ENCODE measurements at regions not wholly inside any gene's neighbourhood (a gene's known extent, or its start where the extent isn't known, plus 50 kb on each side); places are given as distances from the start of the nearest gene placed in this dataset.

DNA sequence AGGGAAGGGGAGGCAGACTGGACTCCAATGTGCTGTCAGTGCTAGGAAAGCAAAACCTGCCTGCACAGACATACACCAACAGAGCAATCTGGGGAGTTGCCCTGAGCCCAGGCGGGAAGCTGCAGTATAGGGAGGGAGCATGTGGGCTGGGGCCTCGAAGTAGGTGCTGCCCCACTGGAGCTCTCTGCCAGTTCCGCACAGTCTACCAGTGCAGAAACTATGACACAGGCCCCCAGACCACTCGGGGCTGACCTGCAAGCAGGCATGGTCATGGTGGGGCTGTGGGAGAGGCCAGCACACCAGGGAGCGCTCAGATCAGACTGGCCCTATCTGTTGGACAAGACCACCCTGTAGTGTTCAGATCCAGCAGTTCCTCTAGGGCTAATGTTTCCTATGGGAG, 344.1 kb upstream of the TRAM1L1 start:
- Histone ChIP-seq H3K4me1 (ENCODE audit: control insufficient read depth in 1 of 2, insufficient read depth in 2 of 2, low read length in 2 of 2) (no peaks in the 10 kb centered on the region), H3K79me2 (ENCODE audit: insufficient read depth, low read length) (no peaks in the 10 kb centered on the region), H3K9me3 (ENCODE audit: control insufficient read depth in 1 of 2, insufficient read depth in 1 of 2, low read depth in 1 of 2, low read length in 2 of 2) (no peaks in the 10 kb centered on the region), H3K27ac (ENCODE audit: low read depth, low read length) (no peak overlapping the region), H3K27me3 (ENCODE audit: insufficient read depth, low read length) (no peaks in the 10 kb centered on the region), H3K9ac (ENCODE audit: low read length) (no peak overlapping the region), H4K20me1 (ENCODE audit: insufficient read depth) (no peaks in the 10 kb centered on the region), H3K4me2 (ENCODE audit: low read length) (no peak overlapping the region), H3K4me3 (replicated peaks in 1 of 2; ENCODE audit: low read depth in 1 of 2, low read length in 2 of 2) (no peak overlapping the region), H3K36me3 (ENCODE audit: control insufficient read depth in 1 of 2, insufficient read depth in 2 of 2, low read length in 2 of 2) (no peaks in the 10 kb centered on the region), H2AFZ (ENCODE audit: low read depth, low read length, poor library complexity, severe bottlenecking) (no peak overlapping the region), H3K9me2 (ENCODE audit: insufficient read depth) (no peaks in the 10 kb centered on the region)
- BruUV-seq (replicated peaks) = no TSS peak
- CTCF ChIA-PET = no interaction called here
- no peak for DNase-seq (ENCODE audit: low read depth, low spot score)
- POLR2A ChIA-PET = no interaction called here
- no peak for TF ChIP-seq EZH2 (IDR thresholded peaks at IDR 0.05)
- no peak for TF ChIP-seq ELF1 (IDR thresholded peaks at IDR 0.05; ENCODE audit: borderline replicate concordance, low read depth)
- no peak for TF ChIP-seq YY1 (IDR thresholded peaks at IDR 0.05; ENCODE audit: extremely low read depth, insufficient replicate concordance, low read depth, low read length)
- no peak for TF ChIP-seq ZNF274 (IDR thresholded peaks at IDR 0.05; ENCODE audit: low read depth, low read length)
- no peak for TF ChIP-seq EGR1 (IDR thresholded peaks at IDR 0.05; ENCODE audit: low read depth)
- no peak for TF ChIP-seq TCF7L2 (IDR thresholded peaks at IDR 0.05; ENCODE audit: borderline replicate concordance, extremely low read depth, insufficient read depth, insufficient read length)
- no peak for TF ChIP-seq ZFX (IDR thresholded peaks at IDR 0.05)
- TF ChIP-seq CEBPB (IDR thresholded peaks at IDR 0.05; ENCODE audit: low read depth) = no peak
- TF ChIP-seq, protein P1, sequence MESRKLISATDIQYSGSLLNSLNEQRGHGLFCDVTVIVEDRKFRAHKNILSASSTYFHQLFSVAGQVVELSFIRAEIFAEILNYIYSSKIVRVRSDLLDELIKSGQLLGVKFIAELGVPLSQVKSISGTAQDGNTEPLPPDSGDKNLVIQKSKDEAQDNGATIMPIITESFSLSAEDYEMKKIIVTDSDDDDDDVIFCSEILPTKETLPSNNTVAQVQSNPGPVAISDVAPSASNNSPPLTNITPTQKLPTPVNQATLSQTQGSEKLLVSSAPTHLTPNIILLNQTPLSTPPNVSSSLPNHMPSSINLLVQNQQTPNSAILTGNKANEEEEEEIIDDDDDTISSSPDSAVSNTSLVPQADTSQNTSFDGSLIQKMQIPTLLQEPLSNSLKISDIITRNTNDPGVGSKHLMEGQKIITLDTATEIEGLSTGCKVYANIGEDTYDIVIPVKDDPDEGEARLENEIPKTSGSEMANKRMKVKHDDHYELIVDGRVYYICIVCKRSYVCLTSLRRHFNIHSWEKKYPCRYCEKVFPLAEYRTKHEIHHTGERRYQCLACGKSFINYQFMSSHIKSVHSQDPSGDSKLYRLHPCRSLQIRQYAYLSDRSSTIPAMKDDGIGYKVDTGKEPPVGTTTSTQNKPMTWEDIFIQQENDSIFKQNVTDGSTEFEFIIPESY (IDR thresholded peaks at IDR 0.05; ENCODE audit: extremely low read depth, insufficient replicate concordance, low read length) = no peak
- no peak for TF ChIP-seq SRF (IDR thresholded peaks at IDR 0.05; ENCODE audit: low read depth)
- TF ChIP-seq, protein P2, sequence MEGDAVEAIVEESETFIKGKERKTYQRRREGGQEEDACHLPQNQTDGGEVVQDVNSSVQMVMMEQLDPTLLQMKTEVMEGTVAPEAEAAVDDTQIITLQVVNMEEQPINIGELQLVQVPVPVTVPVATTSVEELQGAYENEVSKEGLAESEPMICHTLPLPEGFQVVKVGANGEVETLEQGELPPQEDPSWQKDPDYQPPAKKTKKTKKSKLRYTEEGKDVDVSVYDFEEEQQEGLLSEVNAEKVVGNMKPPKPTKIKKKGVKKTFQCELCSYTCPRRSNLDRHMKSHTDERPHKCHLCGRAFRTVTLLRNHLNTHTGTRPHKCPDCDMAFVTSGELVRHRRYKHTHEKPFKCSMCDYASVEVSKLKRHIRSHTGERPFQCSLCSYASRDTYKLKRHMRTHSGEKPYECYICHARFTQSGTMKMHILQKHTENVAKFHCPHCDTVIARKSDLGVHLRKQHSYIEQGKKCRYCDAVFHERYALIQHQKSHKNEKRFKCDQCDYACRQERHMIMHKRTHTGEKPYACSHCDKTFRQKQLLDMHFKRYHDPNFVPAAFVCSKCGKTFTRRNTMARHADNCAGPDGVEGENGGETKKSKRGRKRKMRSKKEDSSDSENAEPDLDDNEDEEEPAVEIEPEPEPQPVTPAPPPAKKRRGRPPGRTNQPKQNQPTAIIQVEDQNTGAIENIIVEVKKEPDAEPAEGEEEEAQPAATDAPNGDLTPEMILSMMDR (IDR thresholded peaks at IDR 0.05 in 2 of 3, conservative IDR thresholded peaks at IDR 0.05 in 1 of 3; ENCODE audit: borderline replicate concordance in 1 of 3, insufficient read depth in 1 of 3, low read depth in 2 of 3, low read length in 2 of 3) = no peak
- no peak for TF ChIP-seq POLR2AphosphoS5 (IDR thresholded peaks at IDR 0.05; ENCODE audit: low read depth, low read length)
- no peak for TF ChIP-seq RAD21 (IDR thresholded peaks at IDR 0.05; ENCODE audit: low read depth)
- no peak for ATAC-seq
- RAD21 ChIA-PET (ENCODE audit: low non-redundant PET in 1 of 2, low total read pairs in 2 of 2, uncharacterized antibody in 2 of 2, unreplicated experiment in 2 of 2) = no interaction called here
- intact Hi-C loops (cut with micrococcal nuclease) = no loop called here

Data from HCT116 (cell line).